Effector memory CD8-positive, alpha-beta T cell (primary cell): ENCODE measurements at regions not wholly inside any gene's neighbourhood (a gene's known extent, or its start where the extent isn't known, plus 50 kb on each side); places are given as distances from the start of the nearest gene placed in this dataset.
"Not testable (repeated sequence)": the region's sequence is repeated elsewhere in the genome, so short reads cannot be mapped to it uniquely, and the experiment has no call there.

Experiments
- ATAC-seq: fragments of 150-1000 bp; cut with Tn5 transposase; replicated peaks from 2 replicates; pipeline ENCODE4 v1.10.0; 2021; ENCODE audit warnings: mild to moderate bottlenecking, moderate library complexity
- DNase-seq, 3 experiments: peaks; one replicate each; pipeline ENCODE4 v3.0.0; 2021
- H3K27ac Mint-ChIP-seq, 2 donors: one replicate each; pipeline ENCODE4 v1.8.0; 2022; ENCODE audit warnings: mild to moderate bottlenecking in 2 of 2, mixed read lengths in 2 of 2, moderate library complexity in 2 of 2
- H3K27me3 Mint-ChIP-seq, 2 donors: one replicate each; pipeline ENCODE4 v1.8.0; 2022; ENCODE audit warnings: mixed read lengths in 2 of 2
- H3K36me3 Mint-ChIP-seq: one replicate; pipeline ENCODE4 v1.8.0; 2022; ENCODE audit warnings: mild to moderate bottlenecking, moderate library complexity, mixed read lengths; ENCODE audit not compliant: insufficient read depth
- H3K4me1 Mint-ChIP-seq, 2 donors: one replicate each; pipeline ENCODE4 v1.8.0; 2022; ENCODE audit warnings: low read depth in 2 of 2, mixed read lengths in 2 of 2
- H3K4me3 Mint-ChIP-seq, 2 donors: one replicate each; pipeline ENCODE4 v1.8.0; 2022; ENCODE audit warnings: mild to moderate bottlenecking in 2 of 2, mixed read lengths in 2 of 2, moderate library complexity in 2 of 2
- H3K9me3 Mint-ChIP-seq, 2 donors: one replicate each; pipeline ENCODE4 v1.8.0; 2022; ENCODE audit warnings: mixed read lengths in 2 of 2

DNA sequence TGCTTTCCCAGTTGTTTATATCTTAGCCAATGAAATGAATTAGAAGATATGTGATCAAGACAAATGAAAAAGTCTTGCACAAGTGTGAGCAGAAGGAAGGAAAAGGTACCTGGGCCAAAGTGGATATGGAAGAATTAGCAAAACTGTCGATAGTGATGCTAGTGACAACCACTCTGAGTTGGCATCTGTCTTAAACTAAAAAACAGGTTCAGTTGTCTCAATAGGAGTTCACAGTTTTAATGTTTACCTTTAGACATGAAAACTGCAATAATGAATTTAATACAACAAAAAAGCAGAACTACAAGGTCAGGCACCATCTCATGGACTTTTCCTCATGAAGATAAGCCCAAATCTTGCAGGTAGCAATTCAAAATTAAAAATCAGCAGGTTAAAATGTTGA lies 688.5 kb downstream of the EFNB2 start:
- Mint-ChIP-seq H3K4me3 (no peak overlapping the region), H3K27me3 (no peaks in the 10 kb centered on the region), H3K9me3 (peaks cover 13 to 18% of the 10 kb centered on the region in 2 donors), H3K4me1 (no peaks in the 10 kb centered on the region), H3K27ac (no peak overlapping the region), H3K36me3 (no peaks in the 10 kb centered on the region)
- DNase-seq, result no peak
- ATAC-seq, result no peak

DNA sequence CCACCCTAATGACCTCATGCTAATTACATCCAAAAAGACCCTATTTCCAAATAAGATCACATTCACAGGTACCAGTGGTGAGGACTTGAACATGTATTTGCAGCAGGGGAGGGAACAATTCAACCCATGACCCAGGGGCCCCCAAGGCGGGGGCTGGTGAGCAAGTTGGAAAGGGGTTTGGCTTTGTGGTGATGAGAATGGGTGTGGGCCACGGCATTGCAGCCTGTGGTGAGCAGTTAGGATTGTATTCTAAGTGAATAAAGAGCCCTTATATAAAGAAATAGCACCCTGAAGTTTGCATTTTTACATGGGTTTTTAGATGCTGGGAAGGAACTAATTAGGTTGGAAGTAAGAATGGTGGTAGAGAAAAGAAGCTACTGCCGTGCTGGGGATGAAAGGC lies 694.2 kb downstream of the EFNB2 start:
- ATAC-seq, result no peak
- DNase-seq, result no peak
- Mint-ChIP-seq H3K4me1 (no peaks in the 10 kb centered on the region), H3K27me3 (no peaks in the 10 kb centered on the region), H3K27ac (no peak overlapping the region), H3K4me3 (no peak overlapping the region), H3K36me3 (no peaks in the 10 kb centered on the region), H3K9me3 (peaks cover 16% of the 10 kb centered on the region in 2 donors)

DNA sequence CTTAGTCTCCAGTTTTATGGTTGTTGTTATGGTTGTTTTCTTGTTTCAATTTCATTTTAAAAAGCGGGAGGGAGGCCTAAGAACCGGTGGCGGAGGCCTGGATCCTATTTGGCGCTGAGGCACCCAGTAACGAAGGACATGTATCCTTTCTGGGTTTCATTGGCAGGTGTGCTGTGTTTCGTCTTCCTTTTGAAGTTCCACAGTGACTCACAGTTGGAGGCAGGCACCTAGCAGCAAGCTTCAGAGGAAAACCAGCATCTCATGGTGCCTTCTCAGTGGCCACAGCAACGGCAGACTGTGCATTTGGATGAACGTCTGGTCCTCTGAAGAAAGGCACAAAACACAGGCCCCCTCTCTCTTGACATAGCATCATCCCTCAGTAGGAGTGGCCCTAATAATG lies 697.2 kb downstream of the EFNB2 start:
- Mint-ChIP-seq H3K27me3 (no peaks in the 10 kb centered on the region), H3K27ac (no peak overlapping the region), H3K9me3 (peaks cover 6 to 7% of the 10 kb centered on the region in 2 donors), H3K4me3 (no peak overlapping the region), H3K4me1 (no peaks in the 10 kb centered on the region), H3K36me3 (no peaks in the 10 kb centered on the region)
- ATAC-seq (no peak), DNase-seq (no peak)

DNA sequence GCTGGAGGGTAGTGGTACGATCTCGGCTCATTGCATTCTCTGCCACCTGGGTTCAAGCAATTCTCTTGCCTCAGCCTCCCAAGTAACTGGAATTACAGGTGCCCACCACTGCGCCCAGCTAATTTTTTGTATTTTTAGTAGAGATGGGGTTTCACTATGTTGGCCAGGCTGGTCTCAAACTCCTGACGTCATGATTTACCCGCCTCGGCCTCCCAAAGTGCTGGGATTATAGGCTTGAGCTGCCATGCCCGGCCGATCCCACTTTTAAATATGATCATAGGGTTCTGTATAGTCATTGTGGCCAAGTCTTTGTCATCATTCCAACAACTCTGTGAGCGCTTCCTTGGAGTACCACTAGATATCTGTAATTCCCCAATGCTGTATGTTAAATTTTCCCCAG lies 698.2 kb downstream of the EFNB2 start:
- H3K4me3 Mint-ChIP-seq, H3K4me1 Mint-ChIP-seq, ATAC-seq, H3K36me3 Mint-ChIP-seq, H3K27ac Mint-ChIP-seq, DNase-seq, H3K27me3 Mint-ChIP-seq: not testable (repeated sequence)
- peaks cover 7 to 11% of the 10 kb centered on the region in 2 donors for H3K9me3 Mint-ChIP-seq

DNA sequence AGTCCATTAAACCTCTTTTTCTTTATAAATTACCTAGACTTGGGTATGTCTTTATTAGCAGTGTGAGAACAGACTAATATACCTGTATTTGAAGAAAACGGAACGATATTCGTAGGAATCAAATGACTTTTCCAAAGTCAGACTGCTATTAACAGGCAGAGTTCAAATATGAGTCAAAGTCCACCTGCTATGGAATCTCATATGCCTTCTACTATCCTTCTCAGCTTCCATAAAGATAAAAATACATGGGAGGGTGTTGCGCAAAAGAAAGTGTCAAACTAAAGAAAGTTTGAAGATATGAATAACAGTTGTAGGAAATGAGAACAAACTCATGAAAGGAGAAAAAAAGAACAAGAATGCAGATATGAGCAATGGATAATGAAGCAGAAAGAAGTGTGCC lies 704.6 kb downstream of the EFNB2 start:
- Mint-ChIP-seq H3K9me3 (peaks cover 9 to 30% of the 10 kb centered on the region in 2 donors), H3K4me1 (no peaks in the 10 kb centered on the region), H3K4me3 (no peak overlapping the region), H3K27ac (no peak overlapping the region), H3K27me3 (no peaks in the 10 kb centered on the region), H3K36me3 (no peaks in the 10 kb centered on the region)
- ATAC-seq (no peak), DNase-seq (no peak)

DNA sequence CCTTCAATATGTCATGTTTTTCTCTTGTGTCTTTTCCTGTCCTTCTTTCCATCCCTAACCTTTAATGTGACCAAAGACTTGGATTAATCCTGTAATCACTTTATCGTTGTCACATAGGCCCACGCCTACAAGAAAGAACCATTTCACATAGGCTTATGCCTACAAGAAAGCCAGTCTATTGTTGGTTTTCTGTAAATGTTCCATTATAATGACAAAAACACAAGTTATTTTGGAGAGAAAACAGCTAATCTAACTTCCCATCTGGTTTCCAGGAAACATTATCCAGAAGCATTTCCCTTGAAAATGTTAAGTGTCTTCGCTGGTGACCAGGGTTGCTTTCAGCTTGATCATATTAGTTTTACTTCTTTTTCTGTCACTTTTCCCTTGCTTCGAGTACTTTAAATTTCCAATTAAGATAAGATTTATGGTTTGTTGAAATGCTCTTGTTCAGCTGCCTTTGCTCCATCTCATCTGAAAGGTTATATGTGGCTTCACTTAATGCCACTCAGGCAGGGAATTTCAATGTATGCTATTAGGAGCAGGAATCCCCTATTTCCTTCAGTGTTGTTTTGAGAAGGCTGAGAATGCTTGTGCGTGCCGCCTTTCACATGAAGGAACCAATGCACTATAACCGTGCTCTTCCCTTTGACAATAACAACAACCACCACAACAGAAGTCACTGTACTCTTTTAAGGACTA lies 708.2 kb downstream of the EFNB2 start:
- Mint-ChIP-seq H3K4me3 (no peak overlapping the region), H3K9me3 (peaks cover 8 to 33% of the 10 kb centered on the region in 2 donors), H3K36me3 (no peaks in the 10 kb centered on the region), H3K27me3 (no peaks in the 10 kb centered on the region), H3K4me1 (no peaks in the 10 kb centered on the region), H3K27ac (no peak overlapping the region)
- DNase-seq, result no peak
- no peak for ATAC-seq

DNA sequence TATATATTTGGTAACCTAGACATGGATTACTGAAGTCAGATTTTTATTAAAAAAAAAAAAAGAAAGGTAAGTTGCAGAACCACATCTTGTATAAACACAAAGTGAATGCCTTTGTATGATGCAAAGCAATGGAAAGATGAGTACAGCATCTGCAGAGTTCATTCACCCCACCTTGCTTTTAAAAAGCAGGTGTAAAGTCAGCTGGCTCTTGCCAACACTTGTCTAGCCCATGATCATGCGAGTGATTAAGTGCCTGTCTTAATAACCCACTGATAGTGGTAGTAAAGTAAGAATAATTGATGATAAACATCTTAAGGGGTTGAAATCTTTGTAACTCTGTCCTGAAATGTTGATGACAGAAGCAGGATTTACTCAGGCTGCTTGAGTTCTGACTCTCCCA lies 710.4 kb downstream of the EFNB2 start:
- Mint-ChIP-seq H3K36me3 (no peaks in the 10 kb centered on the region), H3K4me3 (no peak overlapping the region), H3K9me3 (peaks cover 4 to 18% of the 10 kb centered on the region in 2 donors), H3K4me1 (no peaks in the 10 kb centered on the region), H3K27ac (no peak overlapping the region), H3K27me3 (no peaks in the 10 kb centered on the region)
- DNase-seq (no peak), ATAC-seq (no peak)

DNA sequence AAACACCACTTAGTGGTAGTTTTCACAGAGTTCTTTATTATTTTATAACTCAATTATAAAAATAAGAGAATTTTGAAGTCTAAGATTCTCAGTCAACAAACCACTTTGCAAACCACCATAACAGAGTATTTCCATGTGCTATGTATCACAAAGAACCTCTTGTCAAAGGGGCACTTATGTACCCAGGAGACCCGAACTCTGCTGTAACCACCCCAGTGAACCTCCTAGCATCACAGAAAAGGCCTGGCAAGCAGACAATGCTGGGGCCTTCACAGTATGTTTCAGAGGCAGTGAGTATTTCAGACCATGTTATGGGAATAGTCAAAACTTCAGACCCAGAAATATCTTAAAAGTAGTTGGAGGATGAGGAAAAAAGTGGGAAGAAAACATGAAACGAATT lies 714.1 kb downstream of the EFNB2 start:
- no peak overlapping the region for H3K4me3 Mint-ChIP-seq
- no peak overlapping the region for H3K27ac Mint-ChIP-seq
- H3K36me3 Mint-ChIP-seq, result no peaks in the 10 kb centered on the region
- H3K9me3 Mint-ChIP-seq, result peaks cover 4 to 8% of the 10 kb centered on the region in 2 donors
- no peaks in the 10 kb centered on the region for H3K27me3 Mint-ChIP-seq
- no peak for ATAC-seq
- H3K4me1 Mint-ChIP-seq, result no peaks in the 10 kb centered on the region
- no peak for DNase-seq

DNA sequence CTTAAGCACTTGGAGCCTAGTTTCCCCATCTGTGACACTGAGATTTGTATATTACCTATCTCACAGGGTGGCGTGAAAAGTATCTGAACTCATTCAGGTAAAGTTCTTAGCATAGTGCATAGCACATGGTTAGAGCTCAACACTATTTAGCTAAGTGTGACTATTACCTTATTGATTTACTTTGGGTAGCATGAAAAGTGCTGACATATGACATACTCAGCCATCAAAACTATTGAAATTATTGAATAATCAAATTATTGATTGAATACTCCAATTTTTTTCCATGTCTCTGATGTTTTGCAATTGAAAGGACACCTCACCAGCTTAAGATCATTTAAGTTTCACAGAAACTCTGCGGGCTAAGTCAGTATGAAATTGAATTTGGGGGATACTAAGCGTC lies 715.0 kb downstream of the EFNB2 start:
- peaks cover 3 to 8% of the 10 kb centered on the region in 2 donors for H3K9me3 Mint-ChIP-seq
- no peak overlapping the region for H3K27ac Mint-ChIP-seq
- H3K27me3 Mint-ChIP-seq, result no peaks in the 10 kb centered on the region
- H3K4me1 Mint-ChIP-seq, result no peaks in the 10 kb centered on the region
- DNase-seq (no peak), ATAC-seq (no peak)
- no peaks in the 10 kb centered on the region for H3K36me3 Mint-ChIP-seq
- no peak overlapping the region for H3K4me3 Mint-ChIP-seq

DNA sequence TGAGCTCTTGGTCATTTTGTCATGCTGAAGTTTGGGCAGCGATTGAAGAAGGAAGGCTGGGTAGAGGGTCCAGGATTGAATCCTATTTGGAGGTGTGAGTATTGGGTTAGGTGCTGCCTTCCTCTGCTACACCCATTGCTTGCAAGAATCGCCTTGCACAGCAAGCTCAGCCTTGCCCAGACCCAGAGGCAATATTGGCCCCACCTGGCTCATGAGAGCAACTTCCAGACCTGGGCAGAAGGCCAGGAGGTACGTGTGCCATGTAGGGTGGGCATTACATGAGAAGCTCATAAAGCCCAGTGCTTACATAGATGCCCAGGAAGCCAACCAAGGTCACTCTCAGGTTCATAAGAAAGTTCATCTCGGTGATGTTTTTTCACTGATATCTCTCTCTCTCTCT lies 718.0 kb downstream of the EFNB2 start:
- DNase-seq, result no peak
- Mint-ChIP-seq H3K9me3 (peaks cover under 1 to 3% of the 10 kb centered on the region in 2 donors), H3K27ac (no peak overlapping the region), H3K36me3 (no peaks in the 10 kb centered on the region), H3K27me3 (no peaks in the 10 kb centered on the region), H3K4me3 (no peak overlapping the region), H3K4me1 (no peaks in the 10 kb centered on the region)
- no peak for ATAC-seq

DNA sequence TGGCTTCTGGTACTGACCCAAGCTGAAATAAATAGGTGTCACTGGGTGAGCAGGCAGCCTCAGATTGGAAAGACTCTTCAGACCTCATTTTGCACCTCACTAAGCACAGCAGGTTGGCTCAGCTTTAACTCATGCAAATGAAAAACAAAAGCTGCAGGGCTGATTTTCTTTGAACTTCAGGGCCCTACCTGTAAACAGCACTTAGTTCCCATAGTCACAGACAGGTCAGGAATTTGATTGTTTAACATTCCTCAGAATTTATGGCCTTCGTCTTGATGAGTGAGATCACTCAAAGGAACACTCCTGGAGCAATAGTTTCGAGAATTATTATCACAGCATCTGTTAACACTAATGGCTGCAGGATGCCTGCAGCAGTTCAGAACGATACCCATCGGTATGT lies 718.5 kb downstream of the EFNB2 start:
- Mint-ChIP-seq H3K4me1 (no peaks in the 10 kb centered on the region), H3K36me3 (no peaks in the 10 kb centered on the region), H3K9me3 (peaks cover 0 to 3% of the 10 kb centered on the region in 2 donors), H3K27me3 (no peaks in the 10 kb centered on the region), H3K4me3 (no peak overlapping the region), H3K27ac (no peak overlapping the region)
- DNase-seq, result no peak
- no peak for ATAC-seq

DNA sequence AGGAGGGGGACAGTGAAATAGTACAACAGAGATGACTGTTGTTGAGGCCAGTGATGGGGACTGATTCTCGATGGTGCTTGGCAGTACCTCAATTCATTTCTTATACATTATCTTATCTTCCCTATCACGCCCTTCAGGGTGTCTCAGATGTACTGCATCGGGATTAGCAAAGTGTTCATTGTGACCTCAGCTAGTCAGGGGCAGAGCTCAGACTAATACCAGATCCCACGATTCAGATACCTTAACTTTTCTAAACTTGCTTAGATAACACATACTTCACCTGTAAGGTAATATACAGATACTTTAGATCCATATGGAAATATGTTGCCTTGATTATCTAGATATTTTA lies 720.6 kb downstream of the EFNB2 start:
- no peak overlapping the region for H3K4me3 Mint-ChIP-seq
- H3K27ac Mint-ChIP-seq, result no peak overlapping the region
- H3K4me1 Mint-ChIP-seq, result no peaks in the 10 kb centered on the region
- ATAC-seq, result no peak
- no peaks in the 10 kb centered on the region for H3K27me3 Mint-ChIP-seq
- H3K36me3 Mint-ChIP-seq, result no peaks in the 10 kb centered on the region
- no peak for DNase-seq
- H3K9me3 Mint-ChIP-seq, result peaks cover 0 to 8% of the 10 kb centered on the region in 2 donors

DNA sequence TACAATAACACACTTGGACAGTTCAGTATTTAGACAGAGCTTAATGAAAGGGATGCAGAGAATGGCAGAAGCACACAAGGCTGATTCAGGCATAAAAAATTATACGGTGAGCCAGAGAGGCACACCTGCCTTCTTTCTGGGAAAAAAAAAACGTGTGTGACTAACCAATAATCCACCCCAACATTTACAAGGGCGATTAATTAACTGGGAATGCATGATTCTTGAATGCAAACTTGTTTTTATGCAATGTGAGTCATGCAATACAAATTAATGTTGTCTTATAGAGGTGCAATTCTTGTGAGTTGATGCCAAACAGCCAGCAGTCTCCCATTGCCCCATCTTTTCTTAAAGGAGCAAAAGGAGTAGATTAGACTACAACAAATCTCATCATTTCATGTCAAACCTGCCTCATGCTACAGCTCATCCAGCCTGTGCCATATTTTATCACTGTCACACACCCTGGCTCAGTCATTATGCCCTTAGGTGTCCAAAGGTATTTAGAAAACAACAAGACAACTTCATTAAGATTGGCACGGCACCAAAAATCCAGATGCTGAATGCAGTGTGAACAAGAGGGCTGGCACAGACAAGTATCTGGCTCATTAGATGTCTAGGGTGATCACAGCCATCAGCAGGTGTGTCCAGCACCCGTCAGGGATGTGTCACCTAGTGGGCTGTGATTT lies 721.1 kb downstream of the EFNB2 start:
- no peaks in the 10 kb centered on the region for H3K27me3 Mint-ChIP-seq
- no peaks in the 10 kb centered on the region for H3K36me3 Mint-ChIP-seq
- no peak for DNase-seq
- H3K27ac Mint-ChIP-seq, result no peak overlapping the region
- no peak overlapping the region for H3K4me3 Mint-ChIP-seq
- no peak for ATAC-seq
- peaks cover 0 to 8% of the 10 kb centered on the region in 2 donors for H3K9me3 Mint-ChIP-seq
- no peaks in the 10 kb centered on the region for H3K4me1 Mint-ChIP-seq

DNA sequence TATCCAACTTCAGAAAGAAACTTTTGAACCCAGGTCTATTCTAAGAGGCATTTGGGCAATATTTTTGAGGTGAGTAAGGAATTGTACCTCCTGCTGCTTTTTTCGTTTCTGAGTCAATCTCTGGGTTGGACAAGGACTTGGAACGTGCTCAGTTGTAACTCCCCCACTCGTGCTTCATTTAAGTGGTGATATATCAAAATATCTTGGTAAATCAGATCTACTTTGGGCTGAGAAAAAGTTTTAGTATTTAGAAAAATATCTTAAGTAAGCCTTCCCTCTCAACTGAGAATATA lies 728.9 kb downstream of the EFNB2 start:
- no peaks in the 10 kb centered on the region for H3K4me1 Mint-ChIP-seq
- no peaks in the 10 kb centered on the region for H3K27me3 Mint-ChIP-seq
- no peak overlapping the region for H3K27ac Mint-ChIP-seq
- ATAC-seq (no peak), DNase-seq (no peak)
- H3K9me3 Mint-ChIP-seq, result peaks cover 5 to 8% of the 10 kb centered on the region in 2 donors
- H3K4me3 Mint-ChIP-seq, result no peak overlapping the region
- no peaks in the 10 kb centered on the region for H3K36me3 Mint-ChIP-seq
